Tibial nerve (tissue), 4 donors: ENCODE measurements at regions not wholly inside any gene's neighbourhood (a gene's known extent, or its start where the extent isn't known, plus 50 kb on each side); places are given as distances from the start of the nearest gene placed in this dataset.

Source experiments
- CTCF ChIP-seq, 5 experiments: fragments of 200-600 bp in 3 of 5; fragments of 450-650 bp in 2 of 5; sonication (generic) in 3 of 5; IDR thresholded peaks; one replicate each; pipeline ENCODE4 v1.5.1; 2016 to 2019; ENCODE audit warnings: antibody characterized with exemption in 5 of 5, mild to moderate bottlenecking in 3 of 5, moderate library complexity in 2 of 5
- EP300 ChIP-seq, 2 donors: sonication (generic); formaldehyde crosslinking; IDR thresholded peaks; one replicate each; pipeline ENCODE4 v1.6.1; 2017; ENCODE audit warnings: antibody characterized with exemption in 2 of 2, mild to moderate bottlenecking in 1 of 2
- POLR2A ChIP-seq, 2 donors: fragments of 450-650 bp; IDR thresholded peaks; one replicate each; pipeline ENCODE4 v1.6.1; 2017; ENCODE audit warnings: antibody characterized with exemption in 2 of 2, mild to moderate bottlenecking in 2 of 2, moderate library complexity in 2 of 2

GRCh38 chr9:28610339-28610738 is 1037.1 kb upstream of the C9orf72 start:
- no peak for TF ChIP-seq CTCF (IDR thresholded peaks at IDR 0.05)
- TF ChIP-seq EP300 (IDR thresholded peaks at IDR 0.05): no peak
- TF ChIP-seq POLR2A (IDR thresholded peaks at IDR 0.05): no peak
